ENCODE measurements at regions not wholly inside any gene's neighbourhood (a gene's known extent, or its start where the extent isn't known, plus 50 kb on each side); places are given as distances from the start of the nearest gene placed in this dataset.

DNA sequence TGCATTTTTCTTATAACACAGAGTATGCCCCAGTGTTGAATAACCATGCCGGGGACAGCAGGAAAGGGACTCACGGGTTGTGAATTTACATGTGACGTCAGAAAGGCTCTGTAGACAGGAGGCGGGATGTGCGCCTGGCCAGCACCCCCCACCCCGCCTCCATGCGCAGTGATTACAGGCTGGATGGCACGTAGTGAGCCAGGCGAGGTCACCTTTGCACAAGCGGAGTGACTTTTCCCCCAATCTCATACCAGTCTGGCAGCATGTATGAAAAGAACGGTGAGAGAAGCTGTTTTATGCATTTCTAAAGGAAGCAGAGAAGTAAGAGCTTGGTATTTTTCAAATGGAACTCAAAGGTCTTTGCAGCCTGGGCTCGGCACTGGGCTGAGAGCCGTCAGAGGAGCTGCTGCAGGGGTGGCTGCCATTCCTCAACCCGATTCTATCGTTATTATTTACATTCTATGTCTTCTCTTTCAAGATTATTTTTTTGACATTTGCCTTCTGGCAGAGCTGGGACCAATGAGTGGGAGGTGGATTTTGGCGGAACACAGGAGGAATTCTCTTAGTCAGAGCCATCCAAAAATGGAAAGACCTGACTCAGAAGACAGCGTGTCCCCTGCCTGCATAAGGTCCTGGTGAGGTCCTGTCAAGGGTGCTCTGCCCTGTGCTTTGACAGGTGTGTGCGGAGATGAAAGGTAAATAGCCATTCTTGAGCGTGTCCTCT is 115.6 kb upstream of the SLC45A1 start:
- no peak for DNase-seq

DNA sequence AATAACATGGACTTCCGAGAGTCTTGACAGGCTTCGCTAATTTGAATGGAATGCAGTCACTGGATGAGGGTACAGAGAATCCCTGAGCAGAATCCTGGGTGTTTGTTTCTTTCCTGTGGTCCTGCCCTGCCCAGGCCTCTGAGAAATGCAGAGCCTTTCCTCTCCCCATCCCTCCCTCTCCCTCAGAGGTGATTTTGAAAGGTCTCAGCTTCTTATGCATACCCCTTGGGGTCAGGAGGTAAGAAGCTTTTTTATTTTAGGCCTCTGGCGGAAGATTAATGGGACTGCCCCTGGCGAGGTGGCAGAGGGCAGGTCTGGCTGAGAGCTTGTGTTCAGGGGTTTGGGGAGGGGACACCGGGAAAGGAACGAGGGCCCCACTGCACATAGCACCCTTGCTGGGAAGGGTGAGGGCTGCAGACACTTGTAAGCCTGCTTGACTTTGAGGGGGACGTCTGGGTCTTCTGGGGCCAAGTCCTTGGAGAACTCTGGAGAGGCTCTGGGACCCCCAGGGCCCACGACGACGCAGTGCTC is 116.5 kb upstream of the SLC45A1 start:
- DNase-seq: no peak

DNA sequence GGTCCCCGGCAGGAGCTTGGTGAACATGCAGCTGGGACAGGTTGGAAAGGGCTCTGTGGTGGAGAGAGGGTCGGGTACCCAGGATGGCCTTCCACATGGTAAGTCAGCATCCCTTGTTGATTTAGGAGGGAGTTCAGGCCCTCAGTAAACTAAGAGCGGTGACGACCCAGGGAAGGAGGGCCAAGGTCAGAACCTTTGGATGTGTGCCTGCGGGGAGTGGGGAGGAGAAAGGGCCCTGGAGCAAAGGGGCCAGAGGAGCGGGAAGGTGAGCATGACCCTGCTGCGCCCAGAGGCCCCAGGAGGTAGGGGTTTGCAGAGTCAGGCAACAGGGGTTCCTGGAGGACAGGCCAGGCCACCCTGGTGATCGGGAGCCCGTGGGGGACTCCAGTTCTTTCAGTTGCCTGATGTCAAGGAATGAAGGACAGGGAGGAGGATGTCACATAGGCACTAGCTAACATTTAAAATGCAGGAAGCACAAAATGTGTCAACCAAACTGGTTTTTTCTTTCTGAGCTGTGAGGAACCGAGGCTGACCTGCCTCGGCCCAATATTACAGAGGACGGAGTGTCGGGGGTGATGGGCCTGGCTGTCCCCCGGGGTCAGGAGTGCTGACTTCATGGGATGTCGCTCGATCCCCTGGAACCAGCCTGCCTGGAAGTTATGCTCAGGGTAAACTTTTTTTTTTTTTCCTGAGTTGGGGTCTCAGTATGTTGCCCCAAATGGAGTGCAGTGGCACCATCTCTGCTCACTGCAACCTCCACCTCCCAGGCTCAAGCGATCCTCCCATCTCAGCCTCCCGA is 117.4 kb upstream of the SLC45A1 start:
- DNase-seq: no peak

DNA sequence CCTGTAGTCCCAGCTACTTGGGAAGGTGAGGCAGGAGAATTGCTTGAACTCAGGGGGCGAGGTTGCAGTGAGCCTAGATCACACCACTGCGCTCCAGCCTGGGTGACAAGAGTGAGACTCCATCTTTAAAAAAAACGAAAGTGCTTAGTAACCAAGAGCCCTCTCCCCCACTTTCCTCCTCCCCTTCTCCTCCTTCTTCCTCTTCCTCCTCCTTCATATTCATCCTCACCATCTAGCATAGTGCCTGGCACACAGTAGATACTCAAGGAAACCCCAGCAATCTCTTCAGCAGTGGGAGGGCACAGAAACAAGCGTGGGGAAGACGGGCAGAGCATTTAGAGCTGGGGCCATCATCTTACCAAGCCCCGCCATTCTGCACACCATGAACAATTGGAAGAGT is 119.4 kb upstream of the SLC45A1 start:
- no peak for DNase-seq

DNA sequence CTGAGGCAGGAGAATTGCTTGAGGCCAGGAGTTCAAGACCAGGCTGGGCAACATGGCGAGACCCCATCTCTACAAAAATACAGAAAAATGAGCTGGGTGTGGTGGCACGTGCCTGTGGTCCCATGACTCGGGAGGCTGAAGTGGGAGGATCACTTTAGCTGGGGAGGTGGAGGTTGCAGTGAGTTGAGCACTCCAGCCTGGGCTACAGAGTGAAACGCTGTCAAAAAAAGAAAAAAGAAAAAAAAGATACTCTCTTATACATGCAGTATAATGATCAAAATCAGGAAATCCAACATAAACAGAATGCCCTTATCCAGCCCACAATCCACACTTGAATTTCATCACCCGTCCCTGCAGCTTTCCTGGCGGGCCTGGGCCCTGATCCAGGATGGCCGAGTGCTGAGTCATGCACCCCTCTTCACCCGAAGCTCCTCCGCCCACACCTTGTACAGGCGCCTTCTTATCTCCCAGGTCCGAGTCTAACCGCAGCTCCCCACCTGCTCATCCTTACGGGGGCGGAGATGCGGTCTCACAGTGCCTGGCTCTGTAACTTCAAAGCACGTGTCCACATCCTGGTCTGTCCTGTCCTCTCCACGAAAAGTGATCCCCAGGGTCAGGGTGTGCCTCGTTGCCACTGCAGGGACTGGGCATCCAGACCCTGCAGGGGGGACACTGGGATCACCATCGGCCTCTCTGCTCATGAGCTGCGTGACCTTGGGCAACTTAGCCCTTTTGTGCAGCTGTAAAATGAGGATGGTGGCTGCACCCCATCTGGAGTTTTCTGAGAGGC is 120.2 kb upstream of the SLC45A1 start:
- no peak for DNase-seq

DNA sequence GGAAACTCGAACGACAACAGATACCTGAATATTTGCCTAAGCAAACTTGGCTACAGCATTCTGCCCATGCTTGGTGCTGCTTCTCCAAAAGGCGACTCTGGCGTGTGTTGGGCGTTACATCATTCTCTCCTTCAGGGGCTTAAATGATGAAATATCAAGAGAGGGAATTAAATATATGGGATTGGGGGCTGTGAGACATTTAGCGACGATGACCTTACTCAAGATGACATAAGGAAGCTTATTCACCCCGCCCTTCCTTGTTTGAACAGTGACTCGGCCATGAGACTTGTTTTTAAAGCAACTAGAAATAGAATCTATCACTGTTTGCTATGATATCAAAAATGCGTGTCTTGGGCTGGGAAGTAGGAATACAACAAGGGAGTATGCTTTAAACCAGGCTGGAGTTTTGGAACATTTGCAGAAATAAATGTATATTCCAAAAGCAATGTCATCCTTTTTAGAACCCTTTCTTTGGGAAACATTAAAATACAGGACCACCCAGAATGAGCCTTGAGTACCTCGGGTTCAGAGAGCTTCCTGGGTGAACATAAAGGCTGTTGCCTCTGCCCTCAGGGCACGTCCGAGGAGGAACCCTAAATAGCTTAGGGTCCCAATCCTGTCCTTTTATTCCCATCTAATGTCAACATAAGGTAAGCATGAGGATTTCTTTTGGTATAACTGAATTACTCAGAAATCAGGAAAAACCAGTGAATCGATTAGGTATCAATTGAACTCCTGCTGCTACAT is 123.3 kb upstream of the SLC45A1 start:
- DNase-seq: no peak

DNA sequence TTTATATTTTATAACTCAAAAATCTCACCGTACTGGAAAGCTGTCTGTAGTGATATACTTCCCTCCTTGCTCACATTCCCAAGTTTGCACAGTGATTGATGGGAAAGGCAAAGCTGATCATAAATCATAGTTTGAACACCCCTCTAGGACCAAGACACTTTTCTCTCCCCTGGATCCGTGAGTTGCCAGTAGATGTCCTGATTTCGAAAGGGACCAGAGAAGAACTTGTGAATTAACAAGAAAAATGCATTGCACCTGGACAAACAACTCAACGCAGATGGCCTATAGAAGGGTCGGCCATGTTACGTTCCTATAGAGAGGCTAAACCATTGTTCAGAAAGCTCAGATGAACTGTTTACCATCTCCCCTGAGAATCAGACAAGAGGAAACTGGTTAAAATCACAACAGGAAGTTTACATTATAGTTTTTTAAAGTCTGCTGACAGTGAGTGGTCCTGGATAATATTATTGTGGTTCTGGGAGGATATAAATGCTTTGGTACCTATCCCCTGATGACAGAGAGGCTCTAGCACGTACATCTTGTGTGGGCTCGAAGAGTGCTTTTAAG is 124.0 kb upstream of the SLC45A1 start:
- DNase-seq: no peak

DNA sequence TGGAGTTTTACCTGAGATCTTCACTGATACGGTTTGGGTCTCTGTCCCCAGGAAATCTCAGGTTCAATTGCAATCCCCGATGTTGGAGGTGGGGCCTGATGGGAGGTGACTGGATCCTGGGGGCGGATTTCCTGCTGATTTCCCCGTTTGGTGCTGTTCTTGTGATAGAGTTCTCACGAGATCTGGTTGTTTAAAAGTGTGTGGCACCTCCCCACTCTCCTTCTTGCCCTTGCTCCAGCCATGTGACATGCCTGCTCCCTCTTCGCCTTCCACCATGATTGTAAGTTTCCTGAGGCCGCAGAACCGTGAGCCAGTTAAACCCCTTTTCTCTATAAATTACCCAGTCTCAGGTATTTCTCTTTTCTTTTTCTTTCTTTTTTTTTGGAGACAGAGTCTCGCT is 126.4 kb upstream of the SLC45A1 start:
- DNase-seq: no peak

DNA sequence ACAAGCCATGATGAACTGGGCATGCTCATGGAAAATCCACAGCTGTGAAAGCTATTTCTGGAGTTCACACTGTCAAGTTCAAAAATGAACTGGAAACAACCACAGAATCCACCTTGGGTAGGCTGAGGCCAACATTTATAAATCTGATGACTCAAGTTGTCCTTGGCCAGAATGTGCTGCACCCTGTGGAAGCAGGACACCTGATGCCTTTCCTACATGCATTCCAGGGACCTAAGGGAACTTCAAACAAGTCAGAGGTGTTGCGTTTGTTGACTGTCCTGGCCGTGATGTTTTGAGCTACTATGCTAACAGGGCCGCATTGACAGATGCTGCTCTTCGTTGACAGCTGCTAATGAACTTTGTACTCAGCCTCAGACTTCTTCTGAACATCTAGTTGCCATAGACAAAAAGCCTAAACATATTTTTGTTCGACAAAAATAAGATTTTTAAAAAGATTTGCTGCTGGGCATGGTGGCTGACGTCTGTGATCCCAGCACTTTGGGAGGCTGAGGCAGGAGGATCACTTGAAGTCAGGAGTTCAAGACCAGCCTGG is 127.9 kb upstream of the SLC45A1 start:
- DNase-seq: no peak

DNA sequence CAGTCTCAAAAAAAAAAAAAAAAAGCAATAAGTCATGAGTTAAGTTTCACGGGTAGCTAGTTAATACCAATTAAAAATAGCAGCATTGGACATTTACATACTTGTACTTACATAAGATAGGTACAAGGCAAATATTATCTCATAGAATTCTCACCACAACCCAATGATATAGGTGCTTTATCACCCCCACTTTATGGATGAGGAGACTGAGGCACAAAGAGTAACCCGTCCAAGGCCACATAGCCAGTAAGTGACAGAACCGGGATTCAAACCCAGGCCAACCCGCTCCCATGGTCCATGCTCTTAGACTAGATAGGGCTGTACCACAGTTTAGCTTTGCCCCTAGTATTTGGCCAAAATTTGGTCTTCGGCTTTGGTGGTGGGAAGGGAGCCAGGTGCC is 132.5 kb upstream of the SLC45A1 start:
- DNase-seq: no peak

DNA sequence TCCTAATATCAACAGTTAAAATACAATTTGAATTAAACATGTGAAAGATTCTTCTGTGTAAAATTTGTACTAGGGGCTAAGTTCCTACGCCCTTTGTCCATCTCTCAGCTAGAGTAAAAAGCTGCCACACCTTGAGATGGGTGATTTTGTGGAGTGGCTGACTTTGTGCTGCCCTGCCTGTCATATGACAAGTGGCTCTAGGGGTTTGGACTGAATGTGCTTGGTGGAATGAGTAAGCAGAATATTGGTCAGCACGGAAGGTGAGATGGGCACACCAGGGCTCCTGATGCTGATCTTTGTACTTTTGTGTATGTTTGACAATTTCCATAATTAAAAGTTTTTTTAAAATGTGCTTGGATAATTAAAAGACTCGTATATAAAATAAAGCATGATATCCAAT is 133.6 kb upstream of the SLC45A1 start:
- DNase-seq: no peak

DNA sequence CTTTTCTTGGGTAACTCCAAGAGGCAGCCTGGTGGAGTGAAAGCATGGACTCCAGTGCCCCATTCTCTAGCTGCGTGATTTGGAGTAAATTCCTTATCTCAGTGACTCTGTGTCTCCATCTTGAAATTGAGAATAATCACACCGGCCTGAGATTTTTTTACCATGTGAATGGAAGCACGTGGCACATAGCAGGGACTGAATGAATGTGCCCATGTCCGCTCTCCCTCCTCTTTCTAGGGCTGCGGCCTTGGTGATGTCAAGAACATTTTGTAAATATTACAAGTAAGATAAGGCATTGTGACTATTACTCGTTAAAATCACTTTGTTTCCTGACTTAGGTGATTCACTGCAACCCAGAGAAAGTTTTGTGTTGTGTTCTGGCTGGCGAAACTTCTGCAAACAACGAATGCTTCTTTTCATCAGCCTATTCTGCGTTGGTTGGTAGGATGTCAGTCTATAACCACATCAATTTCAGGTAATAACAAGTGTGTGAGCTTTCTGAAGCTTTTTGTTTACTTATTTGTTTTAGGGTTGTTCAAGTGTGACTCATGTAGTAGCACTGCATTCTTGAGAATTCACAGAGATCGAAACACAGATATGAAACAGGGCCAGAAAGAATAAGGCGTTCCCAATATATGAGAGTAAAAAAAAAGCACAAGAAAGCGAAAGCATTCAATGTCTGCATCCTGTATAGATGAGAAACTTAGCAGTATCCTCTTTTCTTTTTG is 135.7 kb upstream of the SLC45A1 start:
- DNase-seq: no peak

DNA sequence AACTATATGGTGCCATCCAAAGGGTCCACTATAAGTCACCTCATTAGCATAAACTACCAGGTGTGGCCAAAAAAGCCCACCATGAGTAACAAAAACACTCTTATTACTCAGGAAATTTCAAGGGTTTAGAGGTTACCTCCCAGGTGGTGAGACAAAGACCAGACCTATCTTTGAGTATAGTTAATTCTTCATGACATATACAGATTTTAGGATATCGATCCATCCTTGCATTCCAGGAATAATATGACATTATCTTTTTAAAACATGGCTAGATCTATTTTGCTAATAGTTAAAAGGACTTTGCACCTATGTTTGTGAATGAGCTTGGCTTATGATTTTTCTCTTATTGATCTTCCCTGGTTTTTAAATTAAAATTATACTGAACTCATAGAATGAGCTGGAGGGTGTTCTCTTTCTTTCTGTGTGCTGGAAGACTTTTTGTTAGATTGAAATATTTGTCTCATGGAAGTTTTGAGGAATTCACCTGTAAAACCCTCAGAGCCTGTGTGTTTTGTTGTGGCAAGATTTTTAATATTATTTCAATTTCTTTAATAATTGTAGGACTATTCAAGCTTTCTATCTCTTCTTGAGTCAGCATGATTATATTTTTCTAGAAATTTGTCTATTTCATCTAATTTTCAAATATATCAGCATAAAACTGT is 138.7 kb upstream of the SLC45A1 start:
- no peak for DNase-seq

DNA sequence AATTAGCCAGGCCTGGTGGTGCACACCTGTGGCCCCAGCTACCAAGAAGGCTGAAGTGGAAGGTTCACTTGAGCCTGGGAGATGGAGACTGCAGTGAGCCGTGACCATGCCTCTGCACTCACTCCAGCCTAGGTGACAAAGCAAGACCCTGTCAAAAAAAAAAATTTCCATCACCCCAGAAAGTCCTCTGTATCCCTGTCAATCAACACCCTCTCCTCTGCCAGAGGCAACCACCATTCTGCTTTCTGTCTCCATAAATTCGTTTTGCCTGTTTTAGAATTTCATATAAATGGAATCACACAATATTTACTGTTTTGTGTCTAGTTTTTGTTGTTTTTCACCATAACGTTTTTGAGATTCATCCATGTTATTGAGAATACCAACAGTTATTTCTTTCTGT is 141.6 kb upstream of the SLC45A1 start:
- DNase-seq: no peak

DNA sequence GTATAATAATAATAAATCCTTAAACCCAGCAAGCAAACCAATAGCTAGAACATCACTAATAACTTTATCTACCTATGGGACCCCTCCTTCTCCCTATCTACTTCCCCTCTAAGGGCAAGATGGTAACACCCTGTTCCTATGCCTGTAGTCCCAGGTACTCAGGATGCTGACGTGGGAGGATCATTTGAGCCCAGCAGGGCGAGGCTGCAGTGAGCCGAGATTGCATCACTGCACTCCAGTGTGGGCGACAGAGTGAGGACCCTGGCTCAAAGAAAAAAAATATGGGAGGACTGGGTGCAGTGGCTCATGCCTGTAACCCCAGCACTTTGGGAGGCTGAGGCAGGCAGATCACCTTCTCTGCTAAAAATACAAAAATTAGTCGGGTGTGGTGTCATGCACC is 143.1 kb upstream of the SLC45A1 start:
- no peak for DNase-seq

DNA sequence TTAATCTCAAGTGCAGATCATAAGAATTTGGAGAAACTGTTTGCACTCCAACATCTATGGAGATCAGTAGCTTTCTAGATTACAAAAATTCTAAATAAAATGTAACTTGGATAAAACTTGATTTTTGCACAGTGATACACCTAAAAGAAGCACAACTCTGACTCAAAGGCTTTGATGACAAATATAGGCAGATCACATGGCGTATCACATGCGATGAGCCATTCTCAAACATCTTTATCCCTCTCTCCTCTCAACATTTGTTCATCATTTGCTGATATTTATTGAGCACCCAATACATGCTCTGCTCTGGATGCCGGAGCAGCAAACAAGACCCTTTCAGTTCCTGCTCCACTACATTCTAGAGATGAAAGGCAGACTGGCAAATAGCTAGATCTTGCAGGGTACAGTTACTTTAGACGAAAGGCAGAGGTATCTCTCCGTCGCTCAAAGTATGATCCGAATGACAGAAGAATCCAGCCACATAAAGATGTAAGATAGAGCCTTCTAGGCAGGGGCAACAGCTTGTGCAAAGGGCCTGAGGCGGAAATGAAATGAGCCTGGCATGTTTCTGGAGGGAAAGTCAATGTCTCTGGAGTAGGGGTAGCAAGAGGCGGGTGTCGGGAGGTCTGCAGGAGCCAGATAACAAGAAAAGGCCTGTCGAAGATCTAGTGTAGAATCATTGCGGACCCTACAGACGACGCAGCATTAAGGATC is 145.8 kb upstream of the ERRFI1 start:
- DNase-seq: no peak

DNA sequence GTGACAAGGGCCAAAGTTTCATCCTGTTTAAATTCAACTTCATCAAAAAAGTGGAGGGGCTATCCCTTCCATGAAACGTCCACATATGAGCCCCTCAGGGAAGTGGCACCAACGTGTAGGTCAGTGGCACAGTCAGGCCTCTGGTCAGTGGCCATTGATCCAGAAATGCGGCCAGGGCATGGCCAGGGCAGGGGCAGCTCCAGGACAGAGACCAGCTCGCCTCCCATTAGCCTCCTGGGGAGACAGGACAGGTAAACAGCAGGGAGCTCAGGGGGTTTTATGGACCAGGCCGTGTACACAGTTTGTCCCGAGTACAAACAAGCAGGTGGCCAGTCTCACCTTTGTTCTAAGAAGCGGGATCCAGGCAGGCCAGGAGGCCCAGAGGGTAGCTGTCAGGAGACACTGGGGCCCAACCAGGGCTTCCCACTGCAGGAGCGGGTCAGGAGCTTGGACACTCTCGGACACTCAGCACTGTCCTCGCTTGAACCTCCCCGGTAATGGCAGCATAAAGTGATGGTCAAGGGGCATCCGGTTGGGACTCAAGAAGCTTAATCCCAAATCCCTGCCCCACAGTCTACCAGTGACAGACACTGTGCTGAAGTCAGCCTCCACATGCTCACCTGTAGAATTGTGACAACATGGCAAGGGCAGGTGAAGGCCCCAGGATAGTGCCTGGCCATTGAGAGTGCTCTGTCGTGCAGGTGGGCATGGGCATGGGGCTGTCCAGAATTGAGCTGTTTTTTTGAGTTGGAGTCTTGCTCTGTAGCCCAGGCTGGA is 144.1 kb upstream of the ERRFI1 start:
- no peak for DNase-seq

DNA sequence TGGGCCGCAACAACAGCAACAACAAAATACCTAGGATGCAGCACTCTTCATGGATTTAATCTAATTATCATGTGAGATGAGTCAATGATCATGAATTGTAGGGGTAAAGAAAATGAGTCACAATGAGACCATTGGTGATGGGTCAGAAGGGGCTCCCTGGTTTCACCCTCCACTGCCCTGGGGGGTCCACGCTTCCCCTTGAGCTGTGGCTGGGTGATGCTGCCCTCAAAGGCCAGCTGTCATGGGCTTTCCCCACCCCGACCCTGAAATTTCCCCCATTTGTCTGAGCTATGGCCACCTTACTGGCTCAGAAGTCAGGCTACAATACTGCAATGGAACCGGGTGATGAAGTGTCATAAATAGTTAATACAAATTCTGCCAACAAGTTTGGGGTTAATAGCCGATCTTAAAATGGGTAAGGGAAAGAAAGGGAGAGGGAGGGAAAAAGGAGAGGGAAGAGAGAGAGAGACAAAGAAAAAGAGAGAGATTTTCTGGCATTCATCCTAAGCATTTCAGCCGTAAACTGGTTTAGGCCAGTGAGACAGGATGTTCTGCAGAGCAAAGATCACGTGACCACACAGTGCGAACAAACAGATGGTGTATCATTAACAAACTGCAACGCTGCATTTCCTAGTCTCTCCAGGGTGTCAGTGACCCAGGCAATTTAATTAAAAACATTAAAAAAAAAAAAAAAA is 143.4 kb upstream of the ERRFI1 start:
- DNase-seq: no peak

DNA sequence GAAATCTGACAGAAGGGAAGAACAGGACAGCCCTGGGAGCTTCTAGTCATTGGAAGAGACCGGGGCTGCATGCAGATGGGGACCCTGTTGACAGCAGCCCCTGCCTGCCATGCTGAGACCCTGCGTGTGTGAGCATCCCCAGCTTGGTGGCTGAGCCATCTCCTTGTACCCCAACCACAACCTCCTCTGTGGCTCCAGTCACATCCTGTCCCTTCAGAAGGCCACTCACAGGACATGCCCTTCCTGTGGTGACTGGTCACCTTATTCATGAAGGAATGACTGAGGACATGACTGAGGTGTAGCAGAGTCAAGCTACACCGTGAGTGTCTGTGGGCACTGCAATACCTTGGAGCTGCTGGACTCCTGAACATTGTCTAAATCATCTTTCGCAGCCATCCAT is 141.8 kb upstream of the ERRFI1 start:
- no peak for DNase-seq
